ENCODE measurements at regions not wholly inside any gene's neighbourhood (a gene's known extent, or its start where the extent isn't known, plus 50 kb on each side); places are given as distances from the start of the nearest gene placed in this dataset.

DNA sequence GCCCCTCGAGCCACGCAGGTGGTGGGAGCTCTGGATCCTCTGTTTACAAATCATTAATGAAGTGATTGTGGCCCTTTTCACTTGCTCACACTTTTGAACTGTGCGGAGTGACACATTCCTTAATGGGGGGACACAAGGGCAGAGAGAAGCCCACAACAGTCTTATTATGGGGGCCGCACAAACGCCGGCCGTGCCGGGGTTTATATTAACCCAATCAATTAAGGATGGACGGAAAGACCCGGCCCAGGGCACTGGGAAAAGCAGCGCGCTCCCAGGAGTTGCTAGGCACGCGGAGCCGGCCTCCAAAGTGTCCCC lies 634.8 kb downstream of the IRX1 start:
- DNase-seq: peak in 1 of 14 donors; percentile 36

DNA sequence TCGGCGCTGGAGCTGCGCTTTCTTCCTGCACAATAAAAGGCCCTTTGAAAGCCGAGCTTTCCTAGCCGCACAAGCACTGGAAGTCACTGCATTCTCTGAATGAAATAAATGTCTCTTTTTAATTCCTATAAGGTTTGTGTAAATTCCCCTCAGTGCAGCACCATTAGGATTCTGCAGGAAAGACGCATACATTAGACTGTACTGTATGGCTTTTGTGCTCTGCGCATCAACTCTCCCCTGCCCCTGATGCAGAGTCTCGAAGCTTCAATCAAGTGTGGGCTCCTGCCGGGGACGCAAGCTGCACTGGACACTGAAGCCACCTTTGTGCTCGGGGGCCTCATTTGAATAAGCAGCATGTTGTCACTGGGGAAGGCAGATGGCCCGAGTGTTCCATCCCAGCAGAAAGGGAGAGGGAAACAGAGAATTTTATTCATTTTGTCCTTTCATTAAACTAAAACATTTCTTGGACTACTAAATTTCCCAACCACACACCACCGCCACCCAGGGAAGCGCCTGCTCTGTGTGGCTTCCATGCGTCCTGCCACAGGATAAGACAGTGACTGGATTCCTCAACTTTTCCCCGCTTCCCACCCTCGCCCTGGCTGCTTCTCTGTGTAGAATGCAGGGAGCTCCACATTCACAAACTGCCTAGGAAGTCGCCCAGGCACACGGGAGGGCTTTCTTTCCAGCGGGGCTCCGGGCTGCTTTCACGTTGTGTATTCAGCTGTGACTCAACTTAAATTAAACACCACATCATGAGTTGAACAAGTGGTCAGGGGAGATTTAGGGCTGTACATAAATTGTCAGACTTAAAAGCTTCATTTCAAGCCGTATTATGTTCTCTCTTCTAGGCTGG lies 635.4 kb downstream of the IRX1 start:
- peak in 12 of 14 donors; percentile 18 to 75 (median 52) for DNase-seq

DNA sequence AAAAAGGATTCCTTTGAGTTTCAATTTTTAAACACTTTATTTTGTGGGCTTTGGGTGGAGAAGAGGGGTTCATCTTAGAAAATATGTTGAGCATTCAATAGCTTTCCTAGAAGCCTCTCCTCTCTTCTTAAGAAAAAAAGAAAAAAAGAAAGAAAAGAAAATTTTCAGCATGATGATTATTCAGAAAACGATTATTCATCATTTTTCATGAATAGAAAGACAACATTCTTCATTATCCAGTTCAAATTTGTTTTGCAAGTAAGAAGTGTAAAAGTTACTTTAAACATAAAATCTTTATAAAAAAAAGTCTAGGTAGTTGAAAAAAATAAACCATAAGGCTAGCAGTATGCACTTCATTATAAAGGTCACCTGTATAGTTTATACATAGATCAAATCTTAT lies 636.5 kb downstream of the IRX1 start:
- no peak for DNase-seq

DNA sequence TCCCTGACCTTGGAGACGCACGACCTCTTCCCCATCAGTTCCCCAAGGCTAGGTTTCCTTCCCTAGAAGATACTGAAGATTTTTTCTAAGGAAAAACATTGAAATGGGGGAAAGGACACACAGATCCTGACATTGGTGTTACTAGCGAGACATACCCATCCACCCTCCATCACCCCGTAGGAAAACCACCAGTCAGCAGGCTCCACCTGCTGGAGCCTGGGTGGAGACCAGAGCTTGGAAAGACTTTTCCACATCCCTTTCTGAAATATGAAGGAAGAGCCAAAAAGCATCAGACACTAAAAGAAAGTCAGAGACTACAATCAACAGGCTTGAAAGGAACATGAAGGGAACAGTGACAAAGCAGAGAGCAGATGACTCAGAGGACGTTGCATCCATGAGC lies 638.0 kb downstream of the IRX1 start:
- DNase-seq: no peak

DNA sequence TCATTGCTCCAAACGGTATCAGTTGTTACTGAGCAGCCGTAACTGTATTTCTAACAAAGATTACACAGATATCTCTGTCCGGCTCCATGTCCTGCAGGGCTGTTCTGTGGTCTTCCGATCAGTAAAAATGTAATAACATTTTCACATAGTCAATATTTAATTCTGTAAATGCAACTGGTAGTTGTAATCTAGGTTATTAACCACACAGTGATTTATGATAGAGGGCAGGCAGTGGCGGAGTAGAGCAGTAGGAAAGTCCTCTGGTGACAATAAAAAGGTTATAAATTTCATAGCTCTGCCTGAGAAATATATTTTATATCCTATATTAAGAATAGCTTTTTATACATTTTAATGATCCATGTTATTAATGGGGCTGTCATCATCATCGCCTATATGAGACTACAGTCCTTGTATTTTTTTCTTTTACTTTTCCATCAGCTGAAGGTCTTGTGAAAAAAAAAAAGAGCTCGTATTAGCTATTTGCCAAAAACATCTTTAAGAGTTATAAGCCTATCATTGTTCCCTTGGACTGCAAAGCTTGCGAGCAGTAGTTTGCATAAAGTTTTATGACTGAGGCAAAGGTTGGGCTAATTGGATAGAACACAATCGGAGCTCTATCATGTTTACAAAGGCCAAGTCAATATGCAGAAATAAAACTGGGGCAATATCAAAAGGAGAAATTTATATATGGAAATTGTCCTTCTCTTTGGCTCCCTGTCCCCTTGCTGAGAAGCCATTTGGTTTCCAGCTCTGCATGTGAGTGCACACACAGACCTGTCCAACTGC lies 648.0 kb downstream of the IRX1 start:
- no peak for DNase-seq

DNA sequence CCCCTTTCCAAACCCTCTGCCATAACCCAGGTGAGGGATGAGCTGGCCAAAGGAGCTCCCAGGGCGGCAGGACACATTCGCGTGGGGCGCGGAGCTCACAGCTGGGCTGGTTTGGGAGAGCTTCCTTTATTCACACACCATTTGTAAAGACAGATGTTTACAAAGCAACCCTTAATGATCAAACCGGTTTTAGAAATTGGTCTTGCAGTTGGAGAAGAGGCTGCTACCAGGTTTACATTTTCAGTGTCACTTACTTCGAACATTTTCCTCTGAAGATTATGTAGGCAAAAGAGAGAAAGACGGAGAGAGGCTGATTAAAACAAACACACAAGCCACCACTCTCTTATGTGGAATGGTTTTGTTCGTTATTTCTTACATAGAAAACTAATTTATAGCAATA lies 648.7 kb downstream of the IRX1 start:
- DNase-seq: no peak

DNA sequence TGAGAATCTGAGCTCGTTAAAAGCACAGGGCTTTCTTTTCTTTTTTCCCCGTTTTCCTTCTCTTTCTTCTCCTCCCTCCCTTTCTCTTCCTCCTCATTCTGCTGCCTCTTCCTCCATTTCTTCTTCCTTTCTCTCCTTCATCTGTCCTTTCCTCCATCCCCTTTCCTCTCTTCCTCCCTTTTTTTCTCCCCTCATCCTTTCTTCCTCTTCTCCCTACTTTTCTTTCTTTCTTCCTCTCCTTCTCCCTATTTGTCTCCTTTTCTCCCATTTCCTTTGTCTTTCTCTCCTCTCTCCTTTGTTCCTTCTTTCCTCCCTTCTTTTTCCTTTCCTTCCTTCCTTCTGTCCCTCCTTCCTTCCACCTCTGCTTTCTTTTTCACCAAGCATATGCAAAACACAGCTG lies 649.4 kb downstream of the IRX1 start:
- DNase-seq: no peak

DNA sequence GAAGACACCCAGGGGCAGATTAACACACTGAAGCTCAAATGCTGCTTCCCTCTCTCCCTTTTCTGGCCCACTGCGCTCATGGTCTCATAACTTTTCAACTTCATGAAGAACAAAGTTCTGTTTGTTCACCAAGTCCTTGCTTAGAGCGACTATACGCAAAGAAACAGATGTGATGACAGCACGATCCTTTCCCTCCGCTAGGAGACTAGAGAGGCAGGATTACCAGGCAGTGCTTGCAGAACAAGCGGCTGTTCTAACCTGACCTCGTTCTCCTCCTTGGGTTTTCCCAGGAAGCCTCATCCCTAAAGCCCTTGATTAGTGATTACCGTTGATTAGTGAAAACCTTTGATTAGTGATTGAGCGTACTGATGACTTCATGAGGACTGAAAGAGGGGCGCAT lies 649.9 kb downstream of the IRX1 start:
- no peak for DNase-seq

DNA sequence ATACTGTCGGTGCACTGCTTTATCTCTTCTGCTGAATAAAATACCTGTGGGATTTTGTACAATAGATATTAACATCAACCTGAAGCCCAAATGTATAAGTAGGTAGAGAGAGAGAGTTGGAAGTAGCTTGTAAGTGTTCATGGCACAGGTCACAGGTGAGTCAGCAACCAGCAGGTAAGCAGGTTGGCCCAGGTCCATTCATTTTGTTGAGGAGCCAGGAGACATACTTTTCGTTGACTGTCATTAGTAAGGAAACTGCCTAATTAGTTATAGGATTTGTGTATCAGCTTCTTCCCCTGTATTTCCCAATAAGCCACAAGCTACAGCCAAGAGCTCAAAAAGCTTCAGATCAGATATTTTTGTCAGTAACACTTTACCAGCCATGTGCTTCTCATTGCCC lies 650.8 kb downstream of the IRX1 start:
- no peak for DNase-seq

DNA sequence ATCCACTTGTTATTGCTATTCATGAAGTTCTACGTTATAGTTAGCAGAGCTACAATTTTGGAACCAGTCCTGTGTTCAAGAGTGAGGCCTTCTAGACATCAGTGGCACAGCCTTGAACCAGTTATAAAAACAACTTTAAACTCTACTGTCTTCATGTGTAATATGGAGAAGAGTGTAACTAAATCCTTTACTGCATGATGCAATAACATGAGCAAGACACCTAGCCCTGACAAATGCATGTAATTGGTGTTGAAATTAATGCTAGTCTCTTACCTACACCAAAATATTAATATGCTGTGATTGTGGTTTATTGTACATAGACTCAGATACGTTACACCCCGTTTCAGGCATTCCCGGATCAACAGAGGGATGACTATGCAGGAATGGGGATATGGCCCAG lies 654.6 kb downstream of the IRX1 start:
- DNase-seq: no peak

DNA sequence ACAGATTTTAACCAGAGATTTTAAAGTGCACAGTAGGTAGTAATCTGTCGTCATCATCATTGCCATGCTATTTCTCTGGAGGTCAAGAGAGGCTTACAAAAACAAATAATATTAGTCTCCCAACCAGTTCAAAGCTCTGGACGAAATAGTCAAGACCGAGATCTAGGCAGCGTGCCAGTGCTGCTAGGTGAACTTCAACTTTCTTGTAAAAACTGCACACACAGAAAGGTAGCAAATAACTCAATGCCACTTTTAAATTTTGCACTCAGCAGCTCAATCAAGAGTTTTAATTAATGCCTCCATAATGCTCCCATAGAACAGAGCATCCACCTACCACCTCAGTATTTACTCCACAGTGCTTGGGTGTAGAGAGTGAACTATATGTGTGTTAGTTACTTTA lies 656.8 kb downstream of the IRX1 start:
- DNase-seq: peak in 1 of 14 donors; percentile 7

DNA sequence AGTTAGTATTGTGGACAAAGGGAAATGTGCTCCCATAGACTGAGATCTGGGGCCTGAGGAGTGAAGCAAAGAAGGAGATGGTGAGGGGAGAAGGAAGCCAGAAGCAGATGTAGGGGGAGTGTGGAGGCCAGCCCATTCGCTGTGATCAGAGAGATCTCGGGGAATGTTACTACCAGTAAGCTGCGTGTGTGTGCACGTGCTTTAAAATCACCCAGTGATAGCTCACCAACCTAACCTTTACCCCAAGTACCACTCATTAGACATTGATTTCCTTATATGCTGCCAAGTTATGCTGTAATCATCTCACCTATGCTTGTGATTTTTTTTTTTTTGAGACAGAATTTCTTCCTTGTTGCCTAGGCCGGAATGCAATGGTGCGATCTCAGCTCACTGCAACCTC lies 659.1 kb downstream of the IRX1 start:
- no peak for DNase-seq

DNA sequence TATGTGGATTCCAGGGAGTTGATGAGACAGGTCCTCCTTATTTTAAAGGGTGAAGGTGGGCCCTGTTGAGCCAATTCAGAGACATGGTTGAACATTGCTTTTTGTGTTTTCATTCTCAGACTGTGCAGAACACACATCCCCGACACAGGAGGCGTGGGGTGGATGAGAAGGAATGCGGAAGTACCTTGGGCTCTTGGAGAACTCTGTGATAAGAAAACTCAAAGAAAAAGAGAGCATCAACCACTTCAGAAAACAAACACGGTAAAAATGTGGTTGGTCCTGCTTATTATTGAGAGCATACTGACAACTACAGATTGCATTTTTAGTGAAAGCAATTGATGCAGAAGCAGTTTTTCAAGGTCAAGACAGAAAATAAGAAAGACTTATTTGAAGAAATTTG lies 659.8 kb downstream of the IRX1 start:
- no peak for DNase-seq

DNA sequence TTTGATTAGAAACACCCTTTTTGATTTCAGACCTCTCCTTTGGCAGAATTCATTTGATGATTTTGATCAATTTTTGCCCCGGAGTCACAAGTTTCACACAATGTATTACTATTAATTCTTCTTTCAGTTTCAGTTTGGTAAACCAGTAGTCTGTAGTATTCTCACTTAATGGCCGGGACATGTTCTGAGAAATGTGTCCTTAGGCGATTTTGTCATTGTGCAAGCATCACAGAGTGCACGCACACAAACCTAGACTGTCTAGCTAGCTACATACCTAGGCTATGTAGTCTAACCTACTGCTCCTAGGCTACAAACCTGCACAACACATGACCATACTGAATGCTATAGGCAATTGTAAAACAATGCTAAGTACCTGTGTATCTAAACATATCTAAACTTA lies 662.5 kb downstream of the IRX1 start:
- DNase-seq: no peak

DNA sequence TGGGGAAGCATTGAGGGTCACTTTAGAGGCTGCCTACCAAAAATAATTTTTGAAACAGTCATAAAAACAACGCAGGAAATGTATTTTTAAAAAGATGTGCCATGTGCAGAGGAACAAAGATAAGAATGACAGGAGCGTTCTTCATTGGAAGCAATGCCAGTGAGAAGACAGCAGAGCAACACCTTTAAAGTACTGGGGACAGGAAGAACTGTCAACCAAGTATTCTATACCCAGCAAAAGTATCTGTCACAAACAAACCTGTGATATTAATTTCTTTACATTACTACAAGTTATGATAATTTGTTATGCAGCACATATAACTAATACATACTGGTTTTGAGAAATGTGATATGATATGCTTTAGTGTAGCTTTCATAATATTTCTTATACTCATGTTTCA lies 675.6 kb downstream of the IRX1 start:
- no peak for DNase-seq

DNA sequence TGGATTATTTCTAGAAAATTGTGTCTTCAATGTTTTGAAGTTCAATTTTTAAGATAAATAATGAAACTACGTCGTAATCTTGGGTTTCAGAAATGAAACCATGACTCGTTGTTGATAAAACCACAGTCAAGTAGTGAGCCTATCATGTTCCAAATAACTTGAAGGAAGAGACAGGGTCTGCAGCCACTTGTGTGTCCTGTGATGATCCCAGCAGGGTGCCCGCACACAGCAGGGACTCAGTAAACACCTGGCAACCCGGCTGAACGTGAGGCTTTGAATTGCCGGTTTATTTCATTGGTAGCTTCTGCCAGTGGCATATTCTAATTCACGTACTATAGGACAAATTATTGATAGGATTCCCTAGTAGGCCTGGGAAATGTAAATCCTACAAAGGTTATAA lies 679.6 kb downstream of the IRX1 start:
- no peak for DNase-seq

DNA sequence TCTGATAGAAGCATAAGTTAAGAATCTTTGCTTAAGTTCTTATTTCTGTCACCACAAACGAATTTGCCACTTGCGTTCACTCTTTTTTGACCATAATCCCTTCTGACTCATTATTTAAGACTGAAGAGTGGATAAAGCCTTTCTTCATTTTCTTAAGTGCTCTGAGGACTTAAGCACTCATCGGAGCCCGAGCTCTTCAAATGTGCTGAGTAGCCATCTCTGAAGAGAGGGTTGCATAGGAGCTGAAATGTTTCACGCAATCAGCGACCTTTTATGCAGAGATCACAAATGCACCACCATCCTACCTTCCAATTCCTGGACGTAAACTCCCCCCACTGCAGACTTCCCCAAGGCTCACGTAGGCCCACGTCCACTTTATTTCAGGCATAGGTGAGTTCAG lies 699.2 kb downstream of the IRX1 start:
- no peak for DNase-seq

DNA sequence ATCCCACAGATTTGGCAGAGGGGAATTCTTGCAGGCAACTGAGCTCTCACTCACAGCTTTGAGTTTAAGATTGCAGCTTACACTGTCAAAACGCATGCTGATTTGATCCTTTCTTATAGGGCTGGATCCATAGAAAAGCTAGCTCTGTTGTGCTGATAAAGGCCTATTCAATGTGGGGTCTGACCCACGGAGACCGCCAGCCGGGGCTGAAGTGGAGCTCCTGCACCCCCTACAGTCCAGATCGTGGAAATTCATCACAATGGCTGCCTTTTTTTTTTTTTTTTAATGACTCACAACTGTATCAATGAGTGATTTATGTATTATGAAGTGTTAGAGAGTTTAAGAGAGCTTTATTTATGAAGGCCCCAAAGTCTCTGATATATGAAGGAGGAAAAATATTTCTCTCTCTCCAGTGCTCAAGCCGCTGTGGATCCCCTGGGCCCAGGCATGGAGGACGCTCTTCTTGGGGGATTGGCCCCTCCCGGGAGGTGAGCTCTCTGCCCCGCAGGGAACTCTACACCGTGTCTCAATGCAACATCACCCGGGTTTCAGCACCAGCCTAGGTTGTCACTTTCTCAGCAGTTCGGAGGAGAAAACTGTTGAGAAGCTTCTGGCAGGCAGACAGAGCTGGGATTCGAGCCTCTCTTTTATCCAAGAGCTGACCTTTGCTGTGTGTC lies 700.2 kb downstream of the IRX1 start:
- DNase-seq: peak in 7 of 14 donors; percentile 7 to 48 (median 22)

DNA sequence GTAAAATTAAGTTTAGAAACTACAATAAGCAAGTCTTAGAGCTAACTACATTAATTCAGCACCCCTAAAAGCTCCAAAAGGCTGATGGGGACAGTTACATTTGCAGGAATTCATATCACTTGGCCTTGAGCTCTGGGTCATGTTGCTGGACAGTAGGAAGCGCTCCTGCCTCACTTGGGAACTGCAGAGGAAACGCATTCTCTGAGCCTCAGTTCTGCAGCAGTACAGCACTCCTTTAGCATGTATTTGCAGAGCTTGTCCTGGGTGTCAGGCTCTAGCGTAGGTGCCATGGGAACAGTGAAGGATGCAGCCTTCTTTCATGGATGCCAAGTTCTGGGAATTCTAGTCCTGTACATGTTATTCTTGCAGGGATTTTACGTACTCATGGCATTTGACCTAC lies 710.4 kb downstream of the IRX1 start:
- DNase-seq: no peak

DNA sequence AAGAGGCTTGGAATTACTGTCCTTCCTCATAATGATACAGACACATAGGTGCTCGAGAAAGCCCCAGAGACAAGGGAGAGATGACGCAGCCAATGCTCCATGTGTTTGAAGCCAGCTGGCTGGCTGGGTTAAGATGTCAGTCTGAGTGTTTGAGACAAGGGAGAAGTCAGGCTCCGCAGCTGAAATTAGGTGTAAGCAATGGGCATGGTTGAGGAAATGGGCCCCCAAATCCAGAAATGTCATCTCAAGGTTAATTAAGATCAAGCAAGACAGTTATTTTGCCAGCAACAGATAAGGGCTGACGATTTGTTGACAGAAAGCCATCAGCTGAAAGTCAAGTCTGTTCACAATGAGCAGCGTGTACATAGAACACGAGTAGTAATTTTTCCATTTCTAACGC lies 713.4 kb downstream of the IRX1 start:
- no peak for DNase-seq

DNA sequence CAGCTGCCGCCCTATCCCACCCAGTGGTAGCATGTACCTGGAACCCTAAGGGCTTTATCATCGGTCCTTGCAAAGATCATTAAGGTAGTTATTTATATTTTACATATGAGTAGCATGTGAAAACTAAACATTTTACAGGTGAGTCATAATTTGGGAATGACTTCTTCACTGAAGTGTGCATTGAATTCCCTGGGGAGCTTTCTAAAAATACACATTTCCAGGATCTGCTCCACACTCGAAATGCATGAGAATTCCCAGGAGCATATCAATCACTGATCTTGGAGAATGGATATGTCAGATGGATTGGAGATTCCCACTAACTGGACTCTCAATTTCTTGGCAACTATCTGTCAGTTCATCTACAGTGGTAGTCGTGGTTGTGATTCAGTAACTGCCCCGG lies 717.5 kb downstream of the IRX1 start:
- DNase-seq: no peak

DNA sequence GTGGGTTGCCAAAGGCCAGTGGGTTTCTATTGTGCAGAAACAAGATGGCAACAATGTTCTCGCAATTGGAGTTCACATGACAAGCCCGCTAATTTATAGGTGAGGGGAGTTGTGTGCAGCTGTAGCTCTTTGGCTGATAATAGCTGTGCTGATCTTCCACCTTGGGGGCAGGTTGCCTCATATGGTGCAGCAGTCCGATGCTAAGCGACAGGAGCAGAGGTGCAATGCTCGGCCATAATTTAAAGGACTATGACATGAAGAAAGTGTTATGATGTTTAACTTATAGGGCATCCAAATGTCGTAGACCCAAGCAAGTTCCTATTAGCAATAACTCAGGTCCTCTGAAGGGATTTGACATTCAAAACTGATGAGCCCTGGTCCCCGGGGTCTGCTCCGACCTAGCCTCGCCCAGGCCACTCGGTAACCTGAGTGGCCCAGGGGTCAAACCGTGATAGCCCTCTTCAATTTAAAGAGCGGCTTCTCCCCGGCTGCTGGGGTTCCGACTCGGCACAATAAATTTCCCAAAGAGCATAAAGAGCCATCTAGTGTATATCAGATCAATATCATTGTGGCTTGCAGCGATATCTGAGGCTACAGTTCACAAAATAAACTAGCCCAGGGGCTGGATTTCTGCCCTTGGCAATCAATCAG lies 724.0 kb downstream of the IRX1 start:
- no peak for DNase-seq

DNA sequence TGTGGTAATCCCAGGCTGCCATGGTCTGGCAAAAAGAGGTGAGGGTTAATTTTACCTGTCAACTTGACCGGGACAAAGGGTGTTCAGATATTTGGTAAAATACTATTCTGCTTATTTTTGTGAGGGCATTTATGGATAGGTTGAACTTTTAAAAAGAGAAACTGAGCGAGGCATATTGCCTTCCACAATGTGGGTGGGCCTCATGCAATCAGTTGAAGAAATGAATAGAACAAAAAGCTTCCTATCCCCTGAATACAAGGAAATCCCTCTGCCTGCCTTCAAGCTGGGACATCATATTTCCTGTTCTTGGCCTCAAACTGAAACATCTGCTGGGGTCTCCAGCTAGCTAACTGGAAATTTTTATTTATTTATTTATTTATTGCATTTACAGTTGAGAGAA lies 734.7 kb downstream of the IRX1 start:
- DNase-seq: no peak
